Medulla oblongata (tissue), 1 donor: ENCODE measurements at regions not wholly inside any gene's neighbourhood (a gene's known extent, or its start where the extent isn't known, plus 50 kb on each side); places are given as distances from the start of the nearest gene placed in this dataset.

Source experiments
- DNase-seq: peaks from one replicate; pipeline ENCODE4 v3.0.0-alpha.2; 2015; ENCODE audit errors: extremely low spot score

GRCh38 chr22:44555597-44555996, 57.6 kb upstream of the RTL6 start:
- DNase-seq = no peak

- DNase-seq = no peak
These were observed 57.0 kb upstream of the RTL6 start for GRCh38 chr22:44555046-44555445.

- DNase-seq = no peak
These were observed 56.4 kb upstream of the RTL6 start for GRCh38 chr22:44554411-44554810.

- no peak for DNase-seq
These were observed 52.9 kb upstream of the RTL6 start for GRCh38 chr22:44550711-44551491.

- no peak for DNase-seq
These were observed 51.7 kb upstream of the RTL6 start for GRCh38 chr22:44549701-44550100.

GRCh38 chr22:44548981-44549380, 50.9 kb upstream of the RTL6 start:
- no peak for DNase-seq
